Stimulated activated CD4-positive, alpha-beta T cell treated with anti-CD3 and anti-CD28 coated beads, TNF-alpha, amount 100 ng/mL, for 24 hours (primary cell): ENCODE measurements at regions not wholly inside any gene's neighbourhood (a gene's known extent, or its start where the extent isn't known, plus 50 kb on each side); places are given as distances from the start of the nearest gene placed in this dataset.
"Not testable (repeated sequence)": the region's sequence is repeated elsewhere in the genome, so short reads cannot be mapped to it uniquely, and the experiment has no call there.

Source experiments
- DNase-seq, 3 experiments: peaks; one replicate each; pipeline ENCODE4 v3.0.0-alpha.2; 2020; ENCODE audit warnings: low read depth in 3 of 3

DNA sequence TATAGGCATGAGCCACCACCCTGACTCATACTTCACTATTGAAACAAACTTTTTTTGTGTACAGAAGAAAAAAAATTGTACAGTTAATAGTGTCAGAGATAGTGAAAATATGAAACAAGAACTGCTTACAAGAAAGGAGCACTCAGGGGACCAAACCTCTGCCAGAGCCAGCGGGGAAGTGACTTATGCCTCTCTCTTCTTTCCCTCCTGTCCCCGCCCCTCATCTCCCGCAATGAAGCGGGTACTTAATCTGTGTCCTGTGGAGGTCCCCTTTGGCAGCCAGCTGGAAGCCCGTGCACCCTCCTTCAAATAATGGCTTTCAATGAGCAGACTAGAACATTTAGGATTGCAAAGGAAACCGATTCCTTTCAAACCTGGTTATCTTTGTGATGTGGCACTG is 51.5 kb downstream of the PPIAL4A start:
- DNase-seq = not testable (repeated sequence)

DNA sequence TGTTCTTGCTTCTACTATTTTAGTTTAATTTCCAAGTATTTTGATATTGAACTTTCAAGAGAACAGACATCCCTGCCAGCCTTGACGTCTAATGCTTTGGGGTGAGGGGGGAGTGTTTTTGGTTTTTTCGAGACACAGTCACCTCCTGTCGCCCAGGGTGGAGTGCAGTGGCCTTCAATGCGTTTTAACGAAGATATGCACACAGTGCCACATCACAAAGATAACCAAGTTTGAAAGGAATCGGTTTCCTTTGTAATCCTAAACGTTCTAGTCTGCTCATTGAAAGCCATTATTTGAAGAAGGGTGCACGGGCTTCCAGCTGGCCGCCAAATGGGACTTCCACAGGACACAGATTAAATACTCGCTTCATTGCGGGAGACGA is 52.3 kb downstream of the PPIAL4A start:
- peak in 1 of 3 experiments; percentile 12 for DNase-seq

DNA sequence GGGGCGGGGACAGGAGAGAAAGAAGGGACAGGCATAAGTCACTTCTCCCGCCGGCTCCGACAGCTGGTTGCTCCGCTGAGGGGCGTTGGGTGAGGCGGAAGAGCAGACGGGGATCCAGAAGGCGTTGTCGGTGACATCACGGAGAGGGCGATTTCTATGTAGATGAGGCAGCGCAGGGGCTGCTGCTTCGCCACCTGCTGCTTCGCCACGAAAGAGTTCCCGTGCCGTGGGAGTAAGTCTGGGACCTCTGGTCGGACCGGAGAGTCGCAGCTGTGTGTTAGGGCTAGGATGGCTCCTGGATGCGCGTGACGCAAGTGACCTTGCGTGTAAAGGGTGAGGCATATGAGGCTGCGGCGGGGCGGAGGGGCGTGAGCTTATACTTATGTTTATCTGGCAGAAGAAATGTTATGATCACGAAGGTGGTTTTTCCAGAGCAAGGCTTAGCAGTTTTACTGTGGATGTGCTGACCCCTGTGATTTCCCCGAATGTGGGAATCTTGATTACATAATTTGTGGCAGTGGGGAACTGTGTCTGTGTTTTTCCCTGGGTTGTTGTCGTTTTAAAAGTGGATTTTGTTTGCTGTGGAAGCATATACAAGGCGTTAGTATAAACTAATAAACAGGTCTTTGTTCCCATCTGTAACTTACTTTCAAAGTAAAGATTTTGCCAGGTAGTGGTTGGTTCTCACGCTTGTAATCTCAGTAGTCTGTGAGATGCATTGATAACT is 52.8 kb downstream of the PPIAL4A start:
- DNase-seq = peak; percentile 54 to 74 (median 62)

DNA sequence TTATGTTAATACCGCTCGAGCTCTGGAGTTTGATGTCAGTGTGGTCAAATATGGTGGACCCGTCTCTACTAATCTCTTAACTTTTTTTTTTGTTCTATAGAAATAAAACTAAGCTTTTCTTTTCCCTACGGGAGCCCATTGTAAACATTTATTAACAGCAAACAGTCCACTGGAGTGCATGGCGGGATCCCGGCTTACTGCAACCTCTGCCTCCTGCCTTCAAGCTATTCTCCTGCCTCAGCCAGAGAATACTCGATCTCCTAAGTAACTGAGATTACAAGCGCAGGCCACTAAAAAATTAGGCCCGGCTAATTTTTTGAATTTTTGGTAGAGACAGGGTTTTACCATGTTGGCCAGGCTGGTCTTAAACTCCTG is 53.4 kb downstream of the PPIAL4A start:
- not testable (repeated sequence) for DNase-seq

DNA sequence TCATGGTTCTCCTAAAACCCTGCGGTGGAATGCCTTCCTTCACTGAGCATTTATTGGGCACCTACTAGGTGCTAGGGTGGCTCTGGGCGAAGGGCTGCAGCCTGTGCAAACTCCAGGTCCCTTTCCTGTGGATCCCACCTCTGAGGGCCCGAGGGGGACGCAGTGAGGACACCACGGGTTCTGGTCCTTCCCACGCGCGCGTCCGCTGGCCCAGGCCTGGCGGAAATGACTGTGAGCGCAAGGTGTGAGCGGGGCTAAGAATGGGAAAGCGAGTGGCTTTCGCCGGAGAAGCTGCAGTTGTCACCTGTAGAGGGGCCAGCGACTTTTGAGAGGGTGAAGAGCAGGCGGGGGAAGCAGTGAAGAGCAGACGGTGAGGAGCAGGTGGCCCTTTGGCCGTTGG is 55.1 kb downstream of the PPIAL4A start:
- DNase-seq = not testable (repeated sequence)

DNA sequence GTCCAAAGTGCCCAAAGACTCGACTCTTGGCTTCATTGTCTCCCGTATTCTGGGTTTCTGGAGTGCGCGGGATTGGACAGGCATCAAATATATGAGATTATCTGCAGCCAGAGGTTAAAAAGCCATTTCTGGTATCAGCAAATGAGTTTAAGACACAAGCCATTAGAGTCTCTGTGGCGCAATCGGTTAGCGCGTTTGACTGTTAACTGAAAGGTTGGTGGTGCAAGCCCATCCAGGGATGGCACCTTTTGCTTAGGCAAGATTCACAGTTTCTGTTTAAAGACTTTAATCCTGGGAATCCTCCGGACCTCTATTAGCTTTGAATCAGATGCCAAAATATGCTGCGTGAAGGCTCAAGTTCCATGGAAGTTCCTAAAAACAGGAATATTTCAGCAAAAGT is 55.6 kb downstream of the PPIAL4A start:
- not testable (repeated sequence) for DNase-seq

DNA sequence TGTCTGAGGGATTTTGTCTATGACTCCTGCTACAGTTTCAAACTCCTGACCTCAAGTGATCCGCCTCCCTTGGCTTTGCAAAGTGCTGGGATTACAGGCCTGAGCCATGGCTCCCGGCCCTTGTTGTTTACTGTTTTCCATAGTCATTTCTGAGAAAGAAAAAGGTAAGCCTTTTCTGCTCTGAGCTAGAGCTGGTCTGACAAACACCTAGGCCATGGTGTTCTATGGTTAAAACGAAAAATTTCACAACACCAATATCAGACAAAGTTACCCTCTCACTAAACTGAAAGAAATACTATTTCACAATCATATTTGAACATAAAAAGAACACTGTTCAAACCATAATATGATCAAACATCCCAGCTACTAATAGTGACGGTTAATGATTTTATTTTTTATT is 57.5 kb downstream of the PPIAL4A start:
- DNase-seq = not testable (repeated sequence)

DNA sequence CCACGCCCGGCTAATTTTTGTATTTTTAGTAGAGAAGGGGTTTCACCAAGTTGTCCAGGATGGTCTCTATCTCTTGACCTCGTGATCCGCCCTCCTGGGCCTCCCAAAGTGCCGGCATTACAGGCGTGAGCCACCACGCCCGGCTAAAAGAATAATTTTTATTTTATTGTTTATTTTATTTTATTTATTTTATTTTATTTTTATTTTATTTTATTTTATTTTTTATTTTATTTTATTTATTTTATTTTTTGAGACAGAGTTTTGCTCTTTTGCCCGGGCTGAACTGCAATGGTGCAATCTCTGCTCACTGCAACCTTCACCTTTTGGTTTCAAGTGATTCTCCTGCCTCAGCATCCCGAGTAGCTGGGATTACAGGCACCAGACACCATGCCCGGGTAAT is 60.2 kb downstream of the PPIAL4A start:
- not testable (repeated sequence) for DNase-seq

DNA sequence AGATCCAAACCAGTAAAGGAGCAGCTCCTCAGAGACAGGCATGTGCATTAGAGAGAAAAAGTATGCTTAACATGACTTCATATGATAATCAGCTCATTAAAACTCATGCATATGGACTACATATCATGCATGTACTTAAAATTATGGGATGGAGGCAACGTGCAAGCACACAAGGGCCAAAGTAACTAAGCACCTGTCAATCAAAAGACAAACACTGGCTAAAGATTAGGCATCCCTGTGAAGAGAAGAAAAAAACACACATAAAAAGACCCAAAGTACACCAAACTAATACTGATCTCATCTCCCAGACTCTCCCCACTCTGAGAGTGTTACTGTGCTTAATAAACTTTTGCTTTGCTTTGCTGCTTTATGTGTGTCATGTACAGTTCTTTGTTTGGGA is 61.1 kb downstream of the PPIAL4A start:
- not testable (repeated sequence) for DNase-seq

DNA sequence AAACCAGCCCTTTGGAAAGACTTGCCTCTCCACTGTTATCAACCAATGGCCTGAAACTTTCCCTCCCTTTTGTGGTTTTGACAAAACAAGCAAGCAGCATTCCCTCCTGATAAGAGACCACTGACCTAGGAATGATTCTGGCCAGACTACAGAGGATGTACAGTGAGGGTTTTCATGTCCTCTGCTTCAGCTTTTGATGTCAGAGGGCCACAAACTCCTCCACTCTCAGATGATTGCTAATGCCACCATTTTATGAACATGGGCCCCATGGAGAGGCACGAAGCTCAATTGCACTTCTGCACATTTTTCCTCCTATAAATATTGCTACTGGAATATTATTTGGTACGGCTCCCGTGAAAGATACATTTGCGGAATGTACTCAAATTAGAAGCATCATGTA is 61.5 kb downstream of the PPIAL4A start:
- DNase-seq = not testable (repeated sequence)

DNA sequence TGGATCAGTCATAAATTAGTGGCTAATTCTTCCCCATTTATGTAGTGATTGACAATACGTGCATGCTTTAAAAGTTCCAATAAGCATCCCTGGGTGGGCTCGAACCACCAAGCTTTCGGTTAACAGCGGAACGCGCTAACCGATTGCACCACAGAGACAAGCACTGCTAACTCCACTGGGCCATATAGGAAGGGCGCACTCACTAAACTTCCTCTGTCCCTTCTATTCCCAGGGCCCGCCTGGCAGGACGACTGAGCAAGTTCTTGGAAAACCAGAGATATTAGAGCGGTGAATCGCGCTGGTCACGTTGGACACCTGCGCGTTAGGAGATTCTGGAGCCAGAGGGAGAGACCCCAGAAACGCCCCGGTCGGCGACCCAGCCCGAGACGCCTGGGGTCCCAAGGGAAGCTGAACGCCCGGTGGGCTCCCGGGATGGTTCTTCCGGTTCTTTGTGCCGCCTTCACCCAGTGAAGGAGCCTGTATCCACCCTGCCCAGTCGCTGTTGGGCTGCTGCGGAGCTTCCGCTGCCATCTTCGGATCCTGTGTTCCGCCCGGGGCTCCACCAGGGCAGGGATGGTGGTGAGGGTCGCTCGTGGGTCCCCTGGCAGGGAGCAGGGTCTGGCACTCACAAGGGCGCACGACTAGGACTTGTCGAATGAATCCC is 62.8 kb downstream of the PPIAL4A start:
- DNase-seq = not testable (repeated sequence)

DNA sequence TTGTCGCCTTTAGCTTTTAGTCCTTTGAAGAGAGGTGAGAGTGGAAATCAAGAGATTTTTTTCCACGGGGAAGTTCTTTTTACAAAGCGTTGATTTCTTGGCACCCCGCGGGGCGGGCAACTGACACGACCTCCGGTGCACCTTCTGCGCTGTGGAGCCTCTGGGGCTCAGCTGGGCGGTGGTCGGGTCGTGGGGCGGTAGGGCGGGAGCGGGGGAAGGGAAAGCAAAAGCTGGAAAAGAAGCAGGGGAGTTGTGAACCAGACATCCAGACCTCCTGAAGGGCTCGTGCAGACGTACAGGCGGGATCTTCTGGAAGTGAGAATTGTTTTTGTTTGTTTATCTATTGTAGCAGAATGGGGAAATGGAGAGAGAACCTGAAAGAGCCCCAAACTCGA is 63.3 kb downstream of the PPIAL4A start:
- DNase-seq = not testable (repeated sequence)

DNA sequence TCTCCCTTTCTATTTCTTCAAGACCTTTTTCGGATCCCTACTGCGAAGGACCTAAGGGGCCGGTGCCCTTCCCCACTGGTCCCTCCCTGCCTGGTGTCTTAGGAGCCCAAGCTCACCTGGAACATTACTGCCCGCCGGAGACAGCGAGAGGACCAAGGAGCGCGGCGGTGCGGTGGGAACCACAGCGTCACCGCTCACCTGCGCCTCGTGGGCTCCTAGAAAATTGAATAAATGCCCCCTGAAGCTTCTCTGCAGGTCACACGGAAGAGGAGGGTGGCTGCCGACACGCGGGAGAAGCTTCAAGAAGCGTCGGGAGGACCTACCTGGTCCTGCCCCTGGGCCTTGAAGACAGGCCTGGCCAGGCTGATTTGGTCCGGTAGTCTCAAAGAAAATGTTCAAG is 65.2 kb downstream of the PPIAL4A start:
- DNase-seq = no peak

DNA sequence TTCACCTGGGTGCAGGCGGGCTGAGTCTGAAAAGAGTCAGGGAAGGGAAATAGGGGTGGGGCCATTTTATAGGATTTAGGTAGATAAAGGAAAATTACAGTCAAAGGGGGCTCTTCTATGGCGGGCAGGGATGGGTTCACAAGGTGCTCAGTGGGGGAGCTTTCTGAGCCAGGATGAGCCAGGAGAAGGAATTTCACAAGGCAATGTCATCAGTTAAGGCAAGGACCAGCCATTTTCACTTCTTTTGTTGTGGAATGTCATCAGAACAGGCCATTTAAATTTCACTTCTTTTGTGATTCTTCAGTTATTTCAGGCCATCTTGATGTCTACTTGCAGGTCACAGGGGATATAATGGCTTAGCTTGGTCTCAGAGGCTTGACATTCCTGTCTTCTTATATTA is 66.4 kb downstream of the PPIAL4A start:
- not testable (repeated sequence) for DNase-seq

DNA sequence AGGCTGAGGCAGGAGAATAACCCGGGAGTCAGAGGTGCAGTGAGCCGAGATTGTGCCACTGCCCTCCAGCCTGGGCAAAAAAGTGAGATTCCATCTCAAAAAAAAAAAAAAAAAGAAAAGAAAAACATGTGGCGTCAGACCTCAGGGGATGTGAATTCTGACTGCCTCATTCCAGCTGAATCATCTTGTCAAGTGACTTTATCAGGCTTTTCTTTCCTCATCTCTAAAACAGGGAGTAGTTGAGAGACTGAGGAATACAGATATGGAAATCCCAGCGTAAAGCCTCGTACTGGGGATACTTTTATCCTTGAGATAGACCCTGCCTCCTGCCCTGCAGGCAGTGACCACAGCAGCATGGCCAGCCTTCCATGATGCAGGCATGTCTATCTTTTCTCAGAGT is 76.4 kb downstream of the PPIAL4A start:
- not testable (repeated sequence) for DNase-seq

DNA sequence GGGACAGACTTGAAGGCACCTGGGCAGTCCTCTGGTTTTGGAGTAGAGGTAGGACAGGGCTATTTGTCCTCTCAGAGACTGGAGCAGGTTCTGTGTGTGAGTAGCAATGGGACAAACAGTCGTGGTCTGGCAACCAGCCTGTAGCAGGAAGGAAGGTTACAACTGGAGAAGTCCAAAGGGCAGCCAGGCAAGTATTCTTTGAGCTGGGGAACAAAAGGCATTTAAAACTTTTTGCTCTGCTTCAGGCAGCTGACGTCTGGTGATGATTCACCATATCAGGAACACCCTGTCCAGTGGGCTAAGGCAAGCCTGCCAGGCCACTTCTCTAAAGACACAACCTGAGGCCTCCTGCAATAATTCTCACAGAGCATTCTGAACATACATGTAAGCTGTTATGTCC is 83.3 kb downstream of the PPIAL4A start:
- not testable (repeated sequence) for DNase-seq

DNA sequence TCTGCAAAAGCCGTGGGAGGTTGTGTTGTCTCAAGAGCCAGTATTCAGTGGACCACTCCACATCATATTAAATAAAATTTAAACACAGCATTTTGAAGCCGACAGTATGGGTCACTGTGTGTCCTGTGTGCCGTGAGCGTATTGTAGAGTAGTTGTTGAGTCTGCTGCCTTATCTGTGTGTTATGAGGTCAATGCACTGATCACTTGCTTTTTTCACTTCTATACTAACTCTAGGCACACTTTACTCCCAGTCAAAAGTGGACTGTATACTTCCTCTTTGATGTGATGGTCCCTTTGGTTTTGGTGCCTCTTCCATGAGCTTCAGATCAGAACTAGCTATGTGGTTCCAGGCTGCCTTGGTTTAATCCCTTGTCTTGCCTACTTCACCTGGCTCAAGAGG is 84.3 kb downstream of the PPIAL4A start:
- DNase-seq = not testable (repeated sequence)

DNA sequence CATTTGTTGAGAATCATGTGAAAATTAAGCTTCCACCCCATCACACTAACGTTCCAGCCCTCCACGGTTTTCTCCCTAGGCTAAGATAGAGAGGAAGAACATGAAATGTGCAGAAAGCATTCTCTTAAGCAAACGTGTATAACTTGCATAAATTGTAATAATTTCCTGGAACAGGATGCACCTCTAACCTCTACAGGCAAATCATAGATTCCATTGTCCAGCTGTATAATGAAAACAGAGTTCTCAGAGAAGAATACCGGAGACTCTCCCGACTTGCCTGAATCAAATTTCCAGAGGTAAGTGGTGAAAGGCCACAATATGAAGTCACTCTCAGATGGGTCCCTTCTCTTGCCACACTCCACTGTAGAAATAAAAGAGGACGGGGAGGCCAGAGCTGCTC is 87.7 kb downstream of the PPIAL4A start:
- DNase-seq = not testable (repeated sequence)

DNA sequence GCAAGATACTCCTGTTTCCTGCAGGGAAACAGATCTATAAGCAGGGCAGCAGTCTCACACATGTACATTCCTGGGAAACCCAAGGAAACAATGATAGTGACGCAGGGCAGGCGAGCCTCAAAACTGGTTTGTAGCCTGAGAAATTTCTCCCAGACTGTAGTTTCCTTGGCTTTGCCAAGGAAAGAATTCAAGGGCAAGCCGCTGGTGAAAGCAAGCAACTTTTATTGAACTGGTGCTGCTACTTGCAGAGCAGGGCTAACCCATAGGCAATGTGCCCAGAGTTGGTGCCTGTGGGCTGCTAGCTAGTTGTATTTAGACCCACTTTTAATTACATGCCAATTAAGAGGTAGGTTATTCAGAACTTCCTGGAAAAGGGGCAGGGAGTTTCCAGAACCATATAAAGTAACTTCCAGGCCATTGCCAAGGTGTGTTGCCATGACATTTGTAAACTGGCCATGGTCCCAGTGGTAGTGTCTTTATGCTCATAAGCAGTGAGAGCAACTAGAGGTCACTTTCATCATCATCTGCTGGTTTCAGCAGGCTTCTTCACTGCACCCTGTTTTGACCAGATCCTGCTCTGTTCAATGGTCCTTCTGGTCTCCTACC is 92.0 kb downstream of the PPIAL4A start:
- not testable (repeated sequence) for DNase-seq

DNA sequence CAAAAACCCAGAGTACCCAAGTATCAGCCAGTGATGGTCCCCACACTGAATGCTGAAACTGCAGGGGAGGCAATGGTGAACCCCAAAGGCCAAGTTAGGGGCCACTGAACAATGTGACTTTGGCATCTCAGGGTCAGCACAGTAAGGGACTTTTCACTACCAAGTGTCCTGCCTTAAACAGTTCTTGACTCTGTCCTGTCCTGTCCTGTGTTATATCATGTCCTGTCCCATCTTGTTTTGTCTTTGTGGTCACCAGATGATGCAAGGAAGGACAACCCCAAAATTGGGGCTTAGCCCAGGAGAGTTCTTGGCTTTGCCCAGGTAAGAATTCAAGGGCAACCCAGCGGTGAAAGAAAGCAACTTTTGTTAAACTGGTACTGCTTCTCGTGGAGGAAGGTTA is 105.0 kb downstream of the PPIAL4A start:
- not testable (repeated sequence) for DNase-seq

DNA sequence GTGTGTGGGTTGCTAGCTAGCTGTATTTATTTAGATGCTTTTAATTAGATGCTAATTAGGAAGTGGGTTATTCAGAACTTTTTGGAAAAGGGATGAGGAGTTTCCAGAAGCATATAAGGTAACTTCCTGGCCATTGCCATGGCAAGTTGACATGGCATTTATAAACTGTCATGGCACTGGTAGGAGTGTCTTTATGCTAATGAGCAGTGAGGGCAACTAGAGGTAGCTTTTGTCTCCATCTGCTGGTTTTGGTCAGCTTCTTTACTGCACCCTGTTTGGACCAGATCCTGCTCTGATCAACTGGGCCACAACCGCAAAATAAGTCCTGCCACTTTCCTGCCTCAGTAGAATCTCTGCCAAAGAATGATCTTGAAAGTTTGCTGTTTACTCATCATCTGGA is 105.5 kb downstream of the PPIAL4A start:
- DNase-seq = not testable (repeated sequence)

DNA sequence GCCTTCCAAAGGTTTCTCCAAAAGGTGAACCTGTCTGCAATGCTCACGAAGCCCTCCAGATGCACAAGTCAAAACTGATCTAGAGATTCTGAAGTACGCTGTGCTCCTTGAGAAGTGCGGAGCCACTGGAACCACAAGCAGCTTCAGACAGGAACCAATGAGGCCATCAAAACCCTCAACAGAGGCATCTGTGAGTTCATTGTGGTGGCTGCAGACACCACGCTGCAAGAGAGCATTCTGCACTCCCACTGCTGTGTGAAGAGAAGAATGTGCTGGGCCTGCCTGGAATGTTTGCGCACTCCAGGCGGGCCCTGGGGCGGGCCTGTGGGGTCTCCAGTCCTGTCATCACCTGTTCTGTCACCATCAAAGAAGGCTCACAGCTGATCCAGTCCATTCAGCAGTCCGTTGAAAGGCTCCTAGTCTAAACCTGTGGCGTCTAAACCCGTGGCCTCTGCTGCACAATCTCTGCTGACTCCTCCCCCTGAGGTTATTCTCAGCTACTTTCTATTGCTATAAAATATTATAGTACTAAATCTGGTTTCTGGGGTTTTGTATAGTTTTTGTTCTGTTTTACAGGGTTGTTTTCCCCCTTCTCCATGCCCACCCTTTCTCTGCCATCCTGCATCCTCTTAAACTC is 111.6 kb downstream of the PPIAL4A start:
- DNase-seq = not testable (repeated sequence)
